ENCODE measurements at regions not wholly inside any gene's neighbourhood (a gene's known extent, or its start where the extent isn't known, plus 50 kb on each side); places are given as distances from the start of the nearest gene placed in this dataset.

GRCh38 chr14:85172290-85172689 is 357.7 kb upstream of the FLRT2 start:
- Mint-ChIP-seq H3K27me3 (ENCODE audit: low read depth) (no peaks in the 10 kb centered on the region), H3K4me1 (peaks cover 6% of the 10 kb centered on the region), H3K36me3 (ENCODE audit: low read depth) (no peaks in the 10 kb centered on the region), H3K27ac (no peak overlapping the region), H3K4me3 (no peak overlapping the region), H3K9me3 (no peaks in the 10 kb centered on the region)
- TF ChIP-seq CTCF (IDR thresholded peaks at IDR 0.05; ENCODE audit: unreplicated experiment in 3 of 3): no peak

GRCh38 chr14:85172889-85173477 is 357.0 kb upstream of the FLRT2 start:
- H3K9me3 Mint-ChIP-seq: no peaks in the 10 kb centered on the region
- H3K4me1 Mint-ChIP-seq: peaks cover 6% of the 10 kb centered on the region
- no peak for TF ChIP-seq CTCF (IDR thresholded peaks at IDR 0.05; ENCODE audit: unreplicated experiment in 3 of 3)
- no peaks in the 10 kb centered on the region for H3K36me3 Mint-ChIP-seq (ENCODE audit: low read depth)
- H3K4me3 Mint-ChIP-seq: no peak overlapping the region
- H3K27ac Mint-ChIP-seq: no peak overlapping the region
- H3K27me3 Mint-ChIP-seq (ENCODE audit: low read depth): no peaks in the 10 kb centered on the region

- TF ChIP-seq CTCF (IDR thresholded peaks at IDR 0.05; ENCODE audit: unreplicated experiment in 3 of 3): no peak
- Mint-ChIP-seq H3K4me1 (peaks cover 9% of the 10 kb centered on the region), H3K36me3 (ENCODE audit: low read depth) (no peaks in the 10 kb centered on the region), H3K4me3 (no peak overlapping the region), H3K27ac (no peak overlapping the region), H3K9me3 (peaks cover 13% of the 10 kb centered on the region), H3K27me3 (ENCODE audit: low read depth) (no peaks in the 10 kb centered on the region)
Measured at GRCh38 chr14:85175556-85175955, 354.4 kb upstream of the FLRT2 start.

GRCh38 chr14:85178864-85179263 is 351.1 kb upstream of the FLRT2 start:
- H3K36me3 Mint-ChIP-seq (ENCODE audit: low read depth): no peaks in the 10 kb centered on the region
- H3K27me3 Mint-ChIP-seq (ENCODE audit: low read depth): no peaks in the 10 kb centered on the region
- H3K27ac Mint-ChIP-seq: no peak overlapping the region
- peaks cover 17% of the 10 kb centered on the region for H3K9me3 Mint-ChIP-seq
- no peak for TF ChIP-seq CTCF (IDR thresholded peaks at IDR 0.05; ENCODE audit: unreplicated experiment in 3 of 3)
- no peak overlapping the region for H3K4me3 Mint-ChIP-seq
- peaks cover 14% of the 10 kb centered on the region for H3K4me1 Mint-ChIP-seq

- peaks cover 14% of the 10 kb centered on the region for H3K4me1 Mint-ChIP-seq
- no peaks in the 10 kb centered on the region for H3K36me3 Mint-ChIP-seq (ENCODE audit: low read depth)
- peak overlapping the region in 2 of 3 experiments; percentile 41 to 44 for H3K27ac Mint-ChIP-seq
- no peaks in the 10 kb centered on the region for H3K27me3 Mint-ChIP-seq (ENCODE audit: low read depth)
- no peak for TF ChIP-seq CTCF (IDR thresholded peaks at IDR 0.05; ENCODE audit: unreplicated experiment in 3 of 3)
- H3K9me3 Mint-ChIP-seq: peaks cover 17% of the 10 kb centered on the region
- H3K4me3 Mint-ChIP-seq: no peak overlapping the region
Measured at GRCh38 chr14:85180876-85181275, 349.1 kb upstream of the FLRT2 start.

GRCh38 chr14:85182282-85182681 is 347.7 kb upstream of the FLRT2 start:
- Mint-ChIP-seq H3K27ac (peak overlapping the region in 1 of 3 experiments; percentile 13), H3K4me1 (peaks cover 14% of the 10 kb centered on the region), H3K9me3 (peaks cover 17% of the 10 kb centered on the region), H3K27me3 (ENCODE audit: low read depth) (no peaks in the 10 kb centered on the region), H3K4me3 (no peak overlapping the region), H3K36me3 (ENCODE audit: low read depth) (no peaks in the 10 kb centered on the region)
- TF ChIP-seq CTCF (IDR thresholded peaks at IDR 0.05; ENCODE audit: unreplicated experiment in 3 of 3): no peak
